Upper lobe of left lung (tissue), 4 donors: ENCODE measurements at regions not wholly inside any gene's neighbourhood (a gene's known extent, or its start where the extent isn't known, plus 50 kb on each side); places are given as distances from the start of the nearest gene placed in this dataset.

Source experiments
- CTCF ChIP-seq, 6 experiments: fragments of 450-650 bp in 4 of 6; fragments of 200-600 bp in 2 of 6; sonication (generic) in 2 of 6; IDR thresholded peaks; one replicate each; pipeline ENCODE4 v1.5.1; 2016 to 2019; ENCODE audit warnings: antibody characterized with exemption in 6 of 6
- EP300 ChIP-seq, 4 donors: sonication (generic); formaldehyde crosslinking; IDR thresholded peaks; one replicate each; pipeline ENCODE4 v1.5.1; 2017; ENCODE audit warnings: antibody characterized with exemption in 4 of 4, control low read depth in 2 of 4
- POLR2A ChIP-seq, 4 donors: fragments of 450-650 bp; IDR thresholded peaks; one replicate each; pipeline ENCODE4 v1.5.1; 2016 to 2017; ENCODE audit warnings: antibody characterized with exemption in 4 of 4, mild to moderate bottlenecking in 2 of 4
- POLR2AphosphoS5 ChIP-seq, 2 donors: sonication (generic); formaldehyde crosslinking; IDR thresholded peaks; one replicate each; pipeline ENCODE4 v1.5.1; 2017; ENCODE audit warnings: antibody characterized with exemption in 2 of 2

GRCh38 chr20:22890594-22891300 lies 144.4 kb upstream of the SSTR4 start:
- TF ChIP-seq POLR2AphosphoS5 (IDR thresholded peaks at IDR 0.05) (no peak), EP300 (IDR thresholded peaks at IDR 0.05) (no peak), CTCF (IDR thresholded peaks at IDR 0.05) (no peak), POLR2A (IDR thresholded peaks at IDR 0.05) (no peak)
